OCI-LY1 (cell line): ENCODE measurements at regions not wholly inside any gene's neighbourhood (a gene's known extent, or its start where the extent isn't known, plus 50 kb on each side); places are given as distances from the start of the nearest gene placed in this dataset.

Experiments
- H2AFZ ChIP-seq: fragments of 200-600 bp; sonication (generic), shearing (Covaris generic); 2 replicates; pipeline ENCODE4 v1.6.0; 2014; ENCODE audit warnings: antibody characterized with exemption, mild to moderate bottlenecking, low read length
- H3F3A ChIP-seq: fragments of 200-600 bp; sonication (generic), shearing (Covaris generic); 2 replicates; pipeline ENCODE4 v1.6.0; 2014; ENCODE audit warnings: mild to moderate bottlenecking, antibody characterized with exemption, low read length, moderate library complexity; ENCODE audit not compliant: insufficient read depth
- H3K27ac ChIP-seq: fragments of 200-600 bp; sonication (generic); 2 replicates; pipeline ENCODE4 v1.5.1; 2014; ENCODE audit warnings: low read length, mixed run types, mild to moderate bottlenecking, low read depth; ENCODE audit not compliant: poor library complexity, severe bottlenecking
- H3K27me3 ChIP-seq: fragments of 200-600 bp; sonication (generic); 2 replicates; pipeline ENCODE4 v1.6.0; 2014; ENCODE audit warnings: antibody characterized with exemption, mild to moderate bottlenecking, low read length, moderate library complexity; ENCODE audit not compliant: insufficient read depth
- H3K36me3 ChIP-seq: fragments of 200-600 bp; sonication (generic); 2 replicates; pipeline ENCODE4 v1.6.1; 2014; ENCODE audit warnings: mild to moderate bottlenecking, antibody characterized with exemption, low read length, moderate library complexity, mixed read lengths; ENCODE audit not compliant: insufficient read depth
- H3K4me1 ChIP-seq: fragments of 200-600 bp; sonication (generic); 2 replicates; pipeline ENCODE4 v1.5.1; 2014; ENCODE audit warnings: mild to moderate bottlenecking, low read length, moderate library complexity; ENCODE audit not compliant: insufficient read depth, severe bottlenecking
- H3K4me2 ChIP-seq: fragments of 200-600 bp; sonication (generic), shearing (Covaris generic); 2 replicates; pipeline ENCODE4 v1.6.1; 2014; ENCODE audit warnings: low read length
- H3K4me3 ChIP-seq: fragments of 200-600 bp; sonication (generic); 2 replicates; pipeline ENCODE4 v1.5.1; 2014; ENCODE audit warnings: low read length, low read depth, mild to moderate bottlenecking, mixed read lengths; ENCODE audit not compliant: poor library complexity, severe bottlenecking
- H3K79me2 ChIP-seq: fragments of 200-600 bp; shearing (Covaris generic); 2 replicates; pipeline ENCODE4 v1.6.1; 2016; ENCODE audit warnings: mixed run types, low read length, mixed read lengths; ENCODE audit not compliant: insufficient read depth
- H3K9ac ChIP-seq: fragments of 200-600 bp; sonication (generic), shearing (Covaris generic); 2 replicates; pipeline ENCODE4 v1.6.1; 2014; ENCODE audit warnings: mild to moderate bottlenecking, low read length, mixed read lengths
- H3K9me2 ChIP-seq: fragments of 200-600 bp; sonication (generic), shearing (Covaris generic); 2 replicates; pipeline ENCODE4 v1.6.1; 2014; ENCODE audit warnings: low read depth, mild to moderate bottlenecking, low read length, mixed read lengths
- H3K9me3 ChIP-seq: fragments of 200-600 bp; shearing (Covaris generic); 2 replicates; pipeline ENCODE4 v1.6.1; 2014; ENCODE audit warnings: low read length, mixed read lengths
- H4K20me1 ChIP-seq: fragments of 200-600 bp; sonication (generic), shearing (Covaris generic); 2 replicates; pipeline ENCODE4 v1.6.0; 2016; ENCODE audit warnings: mild to moderate bottlenecking, low read length; ENCODE audit not compliant: insufficient read depth
- CTCF ChIP-seq: fragments of 200-600 bp; sonication (generic), shearing (Covaris generic); IDR thresholded peaks from 2 replicates; pipeline ENCODE4 v1.5.1; 2017; ENCODE audit warnings: mild to moderate bottlenecking, antibody characterized with exemption, low read length, moderate library complexity, mixed read lengths
- EZH2 ChIP-seq: fragments of 200-600 bp; sonication (generic), shearing (Covaris generic); IDR thresholded peaks from 2 replicates; pipeline ENCODE4 v1.8.0; 2017; ENCODE audit warnings: borderline replicate concordance, mixed run types, mild to moderate bottlenecking, antibody characterized with exemption, low read length, moderate library complexity, mixed read lengths

- Histone ChIP-seq H3K9me2 (no peaks in the 10 kb centered on the region), H3K36me3 (no peaks in the 10 kb centered on the region), H3K9me3 (no peaks in the 10 kb centered on the region), H2AFZ (no peak overlapping the region), H3K27me3 (no peaks in the 10 kb centered on the region), H3K4me1 (no peaks in the 10 kb centered on the region), H3K4me3 (no peak overlapping the region), H3F3A (no peaks in the 10 kb centered on the region), H3K4me2 (no peak overlapping the region), H4K20me1 (no peaks in the 10 kb centered on the region), H3K9ac (no peak overlapping the region), H3K27ac (no peak overlapping the region), H3K79me2 (no peaks in the 10 kb centered on the region)
- TF ChIP-seq CTCF, result no peak
- TF ChIP-seq EZH2, result no peak
Observed at GRCh38 chr4:156243015-156243414, 289.3 kb upstream of the CTSO start.

GRCh38 chr4:156242390-156242789, 288.7 kb upstream of the CTSO start:
- no peak overlapping the region for H3K4me2 ChIP-seq
- H3K4me3 ChIP-seq, result no peak overlapping the region
- no peaks in the 10 kb centered on the region for H3F3A ChIP-seq
- H2AFZ ChIP-seq, result no peak overlapping the region
- H4K20me1 ChIP-seq, result no peaks in the 10 kb centered on the region
- TF ChIP-seq EZH2 (no peak), CTCF (no peak)
- no peaks in the 10 kb centered on the region for H3K27me3 ChIP-seq
- no peak overlapping the region for H3K27ac ChIP-seq
- no peaks in the 10 kb centered on the region for H3K36me3 ChIP-seq
- H3K9ac ChIP-seq, result no peak overlapping the region
- no peaks in the 10 kb centered on the region for H3K79me2 ChIP-seq
- no peaks in the 10 kb centered on the region for H3K4me1 ChIP-seq
- H3K9me2 ChIP-seq, result no peaks in the 10 kb centered on the region
- H3K9me3 ChIP-seq, result no peaks in the 10 kb centered on the region

- no peak overlapping the region for H3K4me2 ChIP-seq
- H2AFZ ChIP-seq, result no peak overlapping the region
- H3K9ac ChIP-seq, result no peak overlapping the region
- H3F3A ChIP-seq, result no peaks in the 10 kb centered on the region
- TF ChIP-seq CTCF (no peak), EZH2 (no peak)
- H3K9me2 ChIP-seq, result no peaks in the 10 kb centered on the region
- no peak overlapping the region for H3K4me3 ChIP-seq
- H3K4me1 ChIP-seq, result no peaks in the 10 kb centered on the region
- no peak overlapping the region for H3K27ac ChIP-seq
- H4K20me1 ChIP-seq, result no peaks in the 10 kb centered on the region
- H3K36me3 ChIP-seq, result no peaks in the 10 kb centered on the region
- no peaks in the 10 kb centered on the region for H3K9me3 ChIP-seq
- H3K27me3 ChIP-seq, result no peaks in the 10 kb centered on the region
- no peaks in the 10 kb centered on the region for H3K79me2 ChIP-seq
Observed at GRCh38 chr4:156241896-156242295, 288.2 kb upstream of the CTSO start.
